Midbrain (tissue), 1 donor: ENCODE measurements at regions not wholly inside any gene's neighbourhood (a gene's known extent, or its start where the extent isn't known, plus 50 kb on each side); places are given as distances from the start of the nearest gene placed in this dataset.

Experiments
- DNase-seq: peaks from one replicate; lab custom pipeline; 2025; lab: John Stamatoyannopoulos, UW

- no peak for DNase-seq
These were observed 102.8 kb upstream of the WNT4 start for GRCh38 chr1:22245726-22246125.

GRCh38 chr1:22246755-22247480, 104.0 kb upstream of the WNT4 start:
- no peak for DNase-seq

GRCh38 chr1:22247527-22248245, 104.8 kb upstream of the WNT4 start:
- no peak for DNase-seq

GRCh38 chr1:22248746-22249145, 105.8 kb upstream of the WNT4 start:
- DNase-seq: no peak

- no peak for DNase-seq
These were observed 107.2 kb upstream of the WNT4 start for GRCh38 chr1:22249928-22250680.

- no peak for DNase-seq
These were observed 107.8 kb upstream of the WNT4 start for GRCh38 chr1:22250724-22251123.

GRCh38 chr1:22252251-22252650, 109.4 kb upstream of the WNT4 start:
- no peak for DNase-seq

- DNase-seq: no peak
These were observed 110.3 kb upstream of the WNT4 start for GRCh38 chr1:22253012-22253790.

GRCh38 chr1:22254756-22255155, 111.9 kb upstream of the WNT4 start:
- DNase-seq: no peak

GRCh38 chr1:22255341-22256212, 112.7 kb upstream of the WNT4 start:
- no peak for DNase-seq

- DNase-seq: no peak
These were observed 113.3 kb upstream of the WNT4 start for GRCh38 chr1:22256213-22256512.

GRCh38 chr1:22257290-22258275, 114.7 kb upstream of the WNT4 start:
- DNase-seq: no peak

GRCh38 chr1:22258698-22259097, 115.8 kb upstream of the WNT4 start:
- no peak for DNase-seq

GRCh38 chr1:22259551-22260282, 116.8 kb upstream of the WNT4 start:
- no peak for DNase-seq

GRCh38 chr1:22260860-22261432, 118.0 kb upstream of the WNT4 start:
- DNase-seq: no peak

GRCh38 chr1:22261580-22261979, 118.7 kb upstream of the WNT4 start:
- no peak for DNase-seq

GRCh38 chr1:22262583-22262982, 119.7 kb upstream of the WNT4 start:
- no peak for DNase-seq

- DNase-seq: no peak
These were observed 120.5 kb upstream of the WNT4 start for GRCh38 chr1:22263359-22263758.
